ENCODE measurements at regions not wholly inside any gene's neighbourhood (a gene's known extent, or its start where the extent isn't known, plus 50 kb on each side); places are given as distances from the start of the nearest gene placed in this dataset.

- Histone ChIP-seq H3K4me3 (no peak overlapping the region), H3K79me2 (no peaks in the 10 kb centered on the region), H3K9me2 (replicated peaks; ENCODE audit: insufficient read depth) (no peaks in the 10 kb centered on the region), H3K9me3 (ENCODE audit: low read depth) (no peaks in the 10 kb centered on the region), H3K36me3 (replicated peaks; ENCODE audit: insufficient read depth, low read depth) (no peaks in the 10 kb centered on the region), H4K20me1 (ENCODE audit: insufficient read depth, poor library complexity, severe bottlenecking) (no peaks in the 10 kb centered on the region), H3K27me3 (no peaks in the 10 kb centered on the region), H3K4me2 (no peak overlapping the region), H3K27ac (no peak overlapping the region), H2AFZ (no peak overlapping the region), H3K4me1 (ENCODE audit: insufficient read depth) (no peaks in the 10 kb centered on the region)
- 81% methylated on average over 2 of the region's 2 CpGs for WGBS (ENCODE audit: low lambda C conversion rate, missing lambda C conversion rate)
- DNase-seq (ENCODE audit: low spot score), result no peak
- TF ChIP-seq EZH2phosphoT487 (IDR thresholded peaks at IDR 0.05; ENCODE audit: low read depth, severe bottlenecking, unreplicated experiment) (no peak), CTCF (IDR thresholded peaks at IDR 0.05; ENCODE audit: poor library complexity) (peak; percentile 12), EZH2 (IDR thresholded peaks at IDR 0.05; ENCODE audit: borderline replicate concordance) (no peak)
These were observed 1162.8 kb downstream of the DSC3 start for GRCh38 chr18:29879763-29880162.

- 82% methylated on average over 3 of the region's 3 CpGs for WGBS (ENCODE audit: low lambda C conversion rate, missing lambda C conversion rate)
- no peak overlapping the region for H3K27ac ChIP-seq
- H3K4me2 ChIP-seq, result no peak overlapping the region
- no peaks in the 10 kb centered on the region for H3K36me3 ChIP-seq (replicated peaks; ENCODE audit: insufficient read depth, low read depth)
- H3K27me3 ChIP-seq, result no peaks in the 10 kb centered on the region
- no peak overlapping the region for H3K4me3 ChIP-seq
- H3K79me2 ChIP-seq, result no peaks in the 10 kb centered on the region
- no peaks in the 10 kb centered on the region for H4K20me1 ChIP-seq (ENCODE audit: insufficient read depth, poor library complexity, severe bottlenecking)
- H3K4me1 ChIP-seq (ENCODE audit: insufficient read depth), result no peaks in the 10 kb centered on the region
- peak; percentile 62 for TF ChIP-seq CTCF (IDR thresholded peaks at IDR 0.05; ENCODE audit: poor library complexity)
- no peak for TF ChIP-seq EZH2phosphoT487 (IDR thresholded peaks at IDR 0.05; ENCODE audit: low read depth, severe bottlenecking, unreplicated experiment)
- peak; percentile 46 for DNase-seq (ENCODE audit: low spot score)
- H3K9me2 ChIP-seq (replicated peaks; ENCODE audit: insufficient read depth), result no peaks in the 10 kb centered on the region
- no peaks in the 10 kb centered on the region for H3K9me3 ChIP-seq (ENCODE audit: low read depth)
- H2AFZ ChIP-seq, result no peak overlapping the region
These were observed 1167.9 kb downstream of the DSC3 start for GRCh38 chr18:29874519-29875098.

GRCh38 chr18:29873211-29873610 is 1169.3 kb downstream of the DSC3 start:
- H3K9me2 ChIP-seq (replicated peaks; ENCODE audit: insufficient read depth), result no peaks in the 10 kb centered on the region
- H3K4me3 ChIP-seq, result no peak overlapping the region
- 96% methylated on average over 8 of the region's 8 CpGs for WGBS (ENCODE audit: low lambda C conversion rate, missing lambda C conversion rate)
- TF ChIP-seq EZH2phosphoT487 (IDR thresholded peaks at IDR 0.05; ENCODE audit: low read depth, severe bottlenecking, unreplicated experiment) (no peak), EZH2 (IDR thresholded peaks at IDR 0.05; ENCODE audit: borderline replicate concordance) (no peak), CTCF (IDR thresholded peaks at IDR 0.05; ENCODE audit: poor library complexity) (no peak)
- no peaks in the 10 kb centered on the region for H3K27me3 ChIP-seq
- H3K4me1 ChIP-seq (ENCODE audit: insufficient read depth), result no peaks in the 10 kb centered on the region
- H3K27ac ChIP-seq, result no peak overlapping the region
- no peaks in the 10 kb centered on the region for H4K20me1 ChIP-seq (ENCODE audit: insufficient read depth, poor library complexity, severe bottlenecking)
- no peak for DNase-seq (ENCODE audit: low spot score)
- H3K36me3 ChIP-seq (replicated peaks; ENCODE audit: insufficient read depth, low read depth), result no peaks in the 10 kb centered on the region
- no peak overlapping the region for H3K4me2 ChIP-seq
- H2AFZ ChIP-seq, result no peak overlapping the region
- no peaks in the 10 kb centered on the region for H3K79me2 ChIP-seq
- H3K9me3 ChIP-seq (ENCODE audit: low read depth), result no peaks in the 10 kb centered on the region

DNA sequence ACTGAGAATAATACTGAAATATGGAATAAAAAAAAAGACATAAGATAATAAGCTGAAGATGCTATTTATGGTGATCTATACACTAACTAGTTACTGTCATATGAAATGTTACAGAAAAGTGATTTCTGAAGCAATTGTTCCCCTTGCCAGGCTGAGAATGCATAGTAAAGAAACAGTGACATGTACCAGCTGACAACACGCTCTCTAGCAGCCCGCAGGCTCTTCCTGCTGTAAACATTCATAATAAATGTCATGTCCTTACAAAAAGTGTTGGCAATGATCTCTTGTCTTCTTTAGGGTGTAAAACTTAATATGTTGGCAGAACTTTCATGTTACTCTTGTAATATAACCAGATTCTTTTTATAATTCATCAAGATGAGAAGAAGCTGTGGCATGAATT is 1171.3 kb downstream of the DSC3 start:
- no peak overlapping the region for H2AFZ ChIP-seq
- H3K4me2 ChIP-seq, result no peak overlapping the region
- no peaks in the 10 kb centered on the region for H3K9me3 ChIP-seq (ENCODE audit: low read depth)
- H3K9me2 ChIP-seq (replicated peaks; ENCODE audit: insufficient read depth), result no peaks in the 10 kb centered on the region
- no peaks in the 10 kb centered on the region for H3K79me2 ChIP-seq
- no peak for TF ChIP-seq EZH2phosphoT487 (IDR thresholded peaks at IDR 0.05; ENCODE audit: low read depth, severe bottlenecking, unreplicated experiment)
- no peak overlapping the region for H3K27ac ChIP-seq
- no peaks in the 10 kb centered on the region for H3K36me3 ChIP-seq (replicated peaks; ENCODE audit: insufficient read depth, low read depth)
- WGBS (ENCODE audit: low lambda C conversion rate, missing lambda C conversion rate), result 50% methylated on average over 2 of the region's 2 CpGs
- no peak overlapping the region for H3K4me3 ChIP-seq
- no peaks in the 10 kb centered on the region for H4K20me1 ChIP-seq (ENCODE audit: insufficient read depth, poor library complexity, severe bottlenecking)
- no peaks in the 10 kb centered on the region for H3K4me1 ChIP-seq (ENCODE audit: insufficient read depth)
- no peak for DNase-seq (ENCODE audit: low spot score)
- no peaks in the 10 kb centered on the region for H3K27me3 ChIP-seq

Measured in hepatocyte (in vitro differentiated cells).